ENCODE measurements at regions not wholly inside any gene's neighbourhood (a gene's known extent, or its start where the extent isn't known, plus 50 kb on each side); places are given as distances from the start of the nearest gene placed in this dataset.

GRCh38 chr13:88544836-88545235 is 873.7 kb downstream of the SLITRK5 start:
- DNase-seq (ENCODE audit: low spot score in 2 of 2): no peak
- H3K27me3 ChIP-seq: no peaks in the 10 kb centered on the region
- intact Hi-C loops (cut with DNase I): no loop called here
- TF ChIP-seq CTCF (IDR thresholded peaks at IDR 0.05): no peak
- H3K9me3 ChIP-seq: no peaks in the 10 kb centered on the region
- H3K4me3 ChIP-seq: no peak overlapping the region
- no peak overlapping the region for H3K27ac ChIP-seq
- H3K36me3 ChIP-seq: no peaks in the 10 kb centered on the region
- no peaks in the 10 kb centered on the region for H3K4me1 ChIP-seq

- Histone ChIP-seq H3K27ac (no peak overlapping the region), H3K4me3 (no peak overlapping the region), H3K27me3 (no peaks in the 10 kb centered on the region), H3K4me1 (no peaks in the 10 kb centered on the region), H3K36me3 (no peaks in the 10 kb centered on the region), H3K9me3 (no peaks in the 10 kb centered on the region)
- DNase-seq (ENCODE audit: low spot score in 2 of 2): no peak
- TF ChIP-seq CTCF (IDR thresholded peaks at IDR 0.05): no peak
- intact Hi-C loops (cut with DNase I): no loop called here
Measured at GRCh38 chr13:88552966-88553365, 881.8 kb downstream of the SLITRK5 start.

- Histone ChIP-seq H3K4me3 (no peak overlapping the region), H3K4me1 (no peaks in the 10 kb centered on the region), H3K36me3 (no peaks in the 10 kb centered on the region), H3K27me3 (no peaks in the 10 kb centered on the region), H3K27ac (no peak overlapping the region), H3K9me3 (no peaks in the 10 kb centered on the region)
- no peak for DNase-seq (ENCODE audit: low spot score in 2 of 2)
- intact Hi-C loops (cut with DNase I): no loop called here
- TF ChIP-seq CTCF (IDR thresholded peaks at IDR 0.05): no peak
Measured at GRCh38 chr13:88565566-88565965, 894.4 kb downstream of the SLITRK5 start.

- Histone ChIP-seq H3K4me3 (no peak overlapping the region), H3K27me3 (no peaks in the 10 kb centered on the region), H3K27ac (no peak overlapping the region), H3K36me3 (no peaks in the 10 kb centered on the region), H3K4me1 (no peaks in the 10 kb centered on the region), H3K9me3 (no peaks in the 10 kb centered on the region)
- no peak for TF ChIP-seq CTCF (IDR thresholded peaks at IDR 0.05)
- DNase-seq (ENCODE audit: low spot score in 2 of 2): no peak
- intact Hi-C loops (cut with DNase I): no loop called here
Measured at GRCh38 chr13:88585861-88586260, 914.7 kb downstream of the SLITRK5 start.

GRCh38 chr13:88586263-88586662 is 915.1 kb downstream of the SLITRK5 start:
- Histone ChIP-seq H3K4me1 (no peaks in the 10 kb centered on the region), H3K27ac (no peak overlapping the region), H3K9me3 (no peaks in the 10 kb centered on the region), H3K27me3 (no peaks in the 10 kb centered on the region), H3K4me3 (no peak overlapping the region), H3K36me3 (no peaks in the 10 kb centered on the region)
- TF ChIP-seq CTCF (IDR thresholded peaks at IDR 0.05): no peak
- intact Hi-C loops (cut with DNase I): no loop called here
- no peak for DNase-seq (ENCODE audit: low spot score in 2 of 2)

- no peak for DNase-seq (ENCODE audit: low spot score in 2 of 2)
- H3K4me1 ChIP-seq: no peaks in the 10 kb centered on the region
- H3K36me3 ChIP-seq: no peaks in the 10 kb centered on the region
- H3K9me3 ChIP-seq: peaks cover 0 to 3% of the 10 kb centered on the region in 2 donors
- H3K4me3 ChIP-seq: no peak overlapping the region
- H3K27me3 ChIP-seq: no peaks in the 10 kb centered on the region
- no peak for TF ChIP-seq CTCF (IDR thresholded peaks at IDR 0.05)
- H3K27ac ChIP-seq: no peak overlapping the region
- intact Hi-C loops (cut with DNase I): no loop called here
Measured at GRCh38 chr13:88590574-88590973, 919.4 kb downstream of the SLITRK5 start.
